Thyroid gland (tissue), 4 donors: ENCODE measurements at regions not wholly inside any gene's neighbourhood (a gene's known extent, or its start where the extent isn't known, plus 50 kb on each side); places are given as distances from the start of the nearest gene placed in this dataset.

Source experiments
- DNase-seq, 2 donors: peaks; one replicate each; pipeline ENCODE4 v3.0.0-alpha.2; 2019
- H3K27ac ChIP-seq, 3 donors: fragments of 200-600 bp; sonication (generic); 1 replicate in 2 of 3; 2 replicates in 1 of 3; pipeline ENCODE4 v1.5.1; 2016 to 2019; ENCODE audit warnings: mild to moderate bottlenecking in 1 of 3, moderate library complexity in 1 of 3
- H3K27me3 ChIP-seq: fragments of 200-600 bp; sonication (generic); one replicate; pipeline ENCODE4 v1.5.1; 2019
- H3K36me3 ChIP-seq, 2 donors: fragments of 200-600 bp; sonication (generic); one replicate each; pipeline ENCODE4 v1.5.1; 2016 to 2019
- H3K4me1 ChIP-seq, 2 donors: fragments of 200-600 bp; sonication (generic); one replicate each; pipeline ENCODE4 v1.5.1; 2017 to 2019
- H3K4me3 ChIP-seq, 3 donors: fragments of 200-600 bp; sonication (generic); replicated peaks in 1 of 3; 1 replicate in 2 of 3; 2 replicates in 1 of 3; pipeline ENCODE4 v1.5.1; 2016; ENCODE audit warnings: mild to moderate bottlenecking in 1 of 3
- H3K9me3 ChIP-seq: fragments of 200-600 bp; sonication (generic); one replicate; pipeline ENCODE4 v1.5.1; 2017
- CTCF ChIP-seq, 6 experiments: fragments of 200-600 bp in 3 of 6; fragments of 450-650 bp in 3 of 6; sonication (generic) in 3 of 6; IDR thresholded peaks; one replicate each; pipeline ENCODE4 v1.5.1; 2016 to 2019; ENCODE audit warnings: antibody characterized with exemption in 6 of 6, mild to moderate bottlenecking in 2 of 6, inconsistent platforms in 1 of 6, moderate library complexity in 1 of 6
- POLR2A ChIP-seq, 2 donors: fragments of 450-650 bp; IDR thresholded peaks; one replicate each; pipeline ENCODE4 v1.6.1; 2017; ENCODE audit warnings: antibody characterized with exemption in 2 of 2, mild to moderate bottlenecking in 2 of 2, moderate library complexity in 1 of 2
- WGBS, 2 donors: methylation state at CpG; one replicate each; pipeline ENCODE4 v1.1.5; 2017; 5-methylcytosine and 5-hydroxymethylcytosine counted together
- intact Hi-C: fragments of 100-400 bp; cut with DNase I; formaldehyde crosslinking; loops from one replicate; pipeline ENCODE4 v1.15.1; 2023

- TF ChIP-seq CTCF (IDR thresholded peaks at IDR 0.05) (no peak), POLR2A (IDR thresholded peaks at IDR 0.05) (no peak)
- H3K36me3 ChIP-seq, result no peaks in the 10 kb centered on the region
- no peaks in the 10 kb centered on the region for H3K9me3 ChIP-seq
- no peak overlapping the region for H3K27ac ChIP-seq
- no peak for DNase-seq
- intact Hi-C loops, result no loop called here
- H3K4me3 ChIP-seq, result no peak overlapping the region
- 60 to 93% methylated on average over 1 to 2 of the region's 2 CpGs for WGBS, 2 donors
- H3K27me3 ChIP-seq, result no peaks in the 10 kb centered on the region
- no peaks in the 10 kb centered on the region for H3K4me1 ChIP-seq
Measured at GRCh38 chrY:8470249-8470648, 867.0 kb upstream of the TSPY4 start.

- Histone ChIP-seq H3K27me3 (no peaks in the 10 kb centered on the region), H3K36me3 (no peaks in the 10 kb centered on the region), H3K4me1 (no peaks in the 10 kb centered on the region), H3K9me3 (no peaks in the 10 kb centered on the region), H3K27ac (no peak overlapping the region), H3K4me3 (no peak overlapping the region)
- TF ChIP-seq CTCF (IDR thresholded peaks at IDR 0.05) (no peak), POLR2A (IDR thresholded peaks at IDR 0.05) (no peak)
- no peak for DNase-seq
- intact Hi-C loops, result no loop called here
Measured at GRCh38 chrY:8479141-8479540, 858.1 kb upstream of the TSPY4 start.

GRCh38 chrY:8488955-8489354 is 848.3 kb upstream of the TSPY4 start:
- H3K4me3 ChIP-seq, result no peak overlapping the region
- H3K27ac ChIP-seq, result no peak overlapping the region
- DNase-seq, result no peak
- no peaks in the 10 kb centered on the region for H3K9me3 ChIP-seq
- H3K4me1 ChIP-seq, result no peaks in the 10 kb centered on the region
- H3K27me3 ChIP-seq, result no peaks in the 10 kb centered on the region
- intact Hi-C loops, result no loop called here
- TF ChIP-seq POLR2A (IDR thresholded peaks at IDR 0.05), result no peak
- no peak for TF ChIP-seq CTCF (IDR thresholded peaks at IDR 0.05)
- 50 to 64% methylated on average over 1 of the region's 1 CpG for WGBS, 2 donors
- no peaks in the 10 kb centered on the region for H3K36me3 ChIP-seq

- no peak overlapping the region for H3K4me3 ChIP-seq
- H3K9me3 ChIP-seq, result no peaks in the 10 kb centered on the region
- 80 to 82% methylated on average over 4 of the region's 4 CpGs for WGBS, 2 donors
- no peak overlapping the region for H3K27ac ChIP-seq
- H3K27me3 ChIP-seq, result no peaks in the 10 kb centered on the region
- TF ChIP-seq CTCF (IDR thresholded peaks at IDR 0.05), result no peak
- no peak for TF ChIP-seq POLR2A (IDR thresholded peaks at IDR 0.05)
- no peak for DNase-seq
- no peaks in the 10 kb centered on the region for H3K36me3 ChIP-seq
- intact Hi-C loops, result no loop called here
- no peaks in the 10 kb centered on the region for H3K4me1 ChIP-seq
Measured at GRCh38 chrY:8489880-8490630, 847.2 kb upstream of the TSPY4 start.

GRCh38 chrY:8494396-8494795 is 842.9 kb upstream of the TSPY4 start:
- DNase-seq, result no peak
- Histone ChIP-seq H3K4me3 (no peak overlapping the region), H3K27me3 (no peaks in the 10 kb centered on the region), H3K4me1 (no peaks in the 10 kb centered on the region), H3K9me3 (no peaks in the 10 kb centered on the region), H3K27ac (no peak overlapping the region), H3K36me3 (no peaks in the 10 kb centered on the region)
- TF ChIP-seq CTCF (IDR thresholded peaks at IDR 0.05) (no peak), POLR2A (IDR thresholded peaks at IDR 0.05) (no peak)
- intact Hi-C loops, result no loop called here
